Esophagus squamous epithelium (tissue), 4 donors: ENCODE measurements at regions not wholly inside any gene's neighbourhood (a gene's known extent, or its start where the extent isn't known, plus 50 kb on each side); places are given as distances from the start of the nearest gene placed in this dataset.

Experiments used
- POLR2A ChIP-seq, 4 donors: fragments of 450-650 bp; IDR thresholded peaks; one replicate each; pipeline ENCODE4 v1.6.1; 2017; ENCODE audit warnings: antibody characterized with exemption in 4 of 4, mild to moderate bottlenecking in 4 of 4, moderate library complexity in 3 of 4
- TF ChIP-seq, protein P1 (sequence below), 6 experiments: fragments of 450-650 bp in 4 of 6; fragments of 200-600 bp in 2 of 6; sonication (generic) in 2 of 6; IDR thresholded peaks; one replicate each; pipeline ENCODE4 v1.5.1; 2016 to 2019; ENCODE audit warnings: antibody characterized with exemption in 6 of 6, mild to moderate bottlenecking in 4 of 6, moderate library complexity in 4 of 6

DNA sequence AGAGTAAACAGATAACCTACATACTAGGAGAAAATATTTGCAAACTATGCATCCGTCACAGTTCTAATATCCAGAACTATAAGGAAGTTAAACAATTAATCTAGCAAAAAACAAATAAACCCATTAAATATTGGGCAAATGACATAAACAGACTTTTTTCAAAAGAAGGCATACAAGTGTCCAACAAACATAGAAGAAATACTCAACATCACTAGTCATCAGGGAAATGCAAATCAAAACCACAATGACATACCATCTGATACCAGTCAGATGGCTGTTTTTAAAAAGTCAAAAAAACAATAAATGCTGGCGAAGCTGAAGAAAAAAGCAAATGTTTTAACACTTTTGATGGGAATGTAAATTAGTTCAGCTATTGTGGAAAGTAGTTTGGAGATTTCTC lies 1117.7 kb upstream of the MAP3K7 start:
- TF ChIP-seq, protein P1, sequence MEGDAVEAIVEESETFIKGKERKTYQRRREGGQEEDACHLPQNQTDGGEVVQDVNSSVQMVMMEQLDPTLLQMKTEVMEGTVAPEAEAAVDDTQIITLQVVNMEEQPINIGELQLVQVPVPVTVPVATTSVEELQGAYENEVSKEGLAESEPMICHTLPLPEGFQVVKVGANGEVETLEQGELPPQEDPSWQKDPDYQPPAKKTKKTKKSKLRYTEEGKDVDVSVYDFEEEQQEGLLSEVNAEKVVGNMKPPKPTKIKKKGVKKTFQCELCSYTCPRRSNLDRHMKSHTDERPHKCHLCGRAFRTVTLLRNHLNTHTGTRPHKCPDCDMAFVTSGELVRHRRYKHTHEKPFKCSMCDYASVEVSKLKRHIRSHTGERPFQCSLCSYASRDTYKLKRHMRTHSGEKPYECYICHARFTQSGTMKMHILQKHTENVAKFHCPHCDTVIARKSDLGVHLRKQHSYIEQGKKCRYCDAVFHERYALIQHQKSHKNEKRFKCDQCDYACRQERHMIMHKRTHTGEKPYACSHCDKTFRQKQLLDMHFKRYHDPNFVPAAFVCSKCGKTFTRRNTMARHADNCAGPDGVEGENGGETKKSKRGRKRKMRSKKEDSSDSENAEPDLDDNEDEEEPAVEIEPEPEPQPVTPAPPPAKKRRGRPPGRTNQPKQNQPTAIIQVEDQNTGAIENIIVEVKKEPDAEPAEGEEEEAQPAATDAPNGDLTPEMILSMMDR (IDR thresholded peaks at IDR 0.05), result no peak
- no peak for TF ChIP-seq POLR2A (IDR thresholded peaks at IDR 0.05)
